ENCODE measurements at regions not wholly inside any gene's neighbourhood (a gene's known extent, or its start where the extent isn't known, plus 50 kb on each side); places are given as distances from the start of the nearest gene placed in this dataset.

- no peak for DNase-seq (ENCODE audit: insufficient read length)
- FAIRE-seq: no peak
- no peak for TF ChIP-seq TAF1 (IDR thresholded peaks at IDR 0.05; ENCODE audit: borderline replicate concordance, low read depth, low read length)
- no peak for TF ChIP-seq POLR2A (IDR thresholded peaks at IDR 0.05; ENCODE audit: low read depth, low read length)
- TF ChIP-seq POLR2AphosphoS5 (IDR thresholded peaks at IDR 0.05; ENCODE audit: low read depth, low read length): no peak
These were observed 429.7 kb upstream of the ROBO2 start for GRCh38 chr3:76610150-76610549.

- DNase-seq (ENCODE audit: insufficient read length): no peak
- TF ChIP-seq POLR2A (IDR thresholded peaks at IDR 0.05; ENCODE audit: low read depth, low read length) (no peak), POLR2AphosphoS5 (IDR thresholded peaks at IDR 0.05; ENCODE audit: low read depth, low read length) (no peak), TAF1 (IDR thresholded peaks at IDR 0.05; ENCODE audit: borderline replicate concordance, low read depth, low read length) (no peak)
- FAIRE-seq: no peak
These were observed 424.2 kb upstream of the ROBO2 start for GRCh38 chr3:76615719-76616118.

DNA sequence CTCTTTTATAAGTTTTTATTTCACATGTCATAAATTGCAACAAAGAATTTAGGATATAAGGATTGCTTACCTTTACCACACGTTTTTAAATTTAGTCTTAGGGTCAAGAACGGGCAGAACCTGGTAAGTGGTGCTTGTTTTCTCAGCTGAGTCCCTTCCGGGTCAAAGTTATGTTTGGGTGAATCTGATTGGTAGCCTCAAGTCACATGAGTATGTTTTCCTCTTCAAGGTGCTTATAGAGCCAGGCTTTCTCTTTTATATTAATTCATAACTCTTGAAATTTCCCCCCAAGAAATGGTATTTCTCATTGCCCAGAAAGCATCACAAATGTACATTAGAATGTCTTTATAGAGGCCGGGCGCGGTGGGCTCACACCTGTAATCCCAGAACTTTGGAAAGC lies 415.7 kb upstream of the ROBO2 start:
- no peak for DNase-seq (ENCODE audit: insufficient read length)
- FAIRE-seq: no peak
- TF ChIP-seq POLR2A (IDR thresholded peaks at IDR 0.05; ENCODE audit: low read depth, low read length) (no peak), TAF1 (IDR thresholded peaks at IDR 0.05; ENCODE audit: borderline replicate concordance, low read depth, low read length) (no peak), POLR2AphosphoS5 (IDR thresholded peaks at IDR 0.05; ENCODE audit: low read depth, low read length) (no peak)

- no peak for DNase-seq (ENCODE audit: insufficient read length)
- TF ChIP-seq POLR2A (IDR thresholded peaks at IDR 0.05; ENCODE audit: low read depth, low read length): no peak
- no peak for TF ChIP-seq POLR2AphosphoS5 (IDR thresholded peaks at IDR 0.05; ENCODE audit: low read depth, low read length)
- no peak for TF ChIP-seq TAF1 (IDR thresholded peaks at IDR 0.05; ENCODE audit: borderline replicate concordance, low read depth, low read length)
- FAIRE-seq: no peak
These were observed 412.7 kb upstream of the ROBO2 start for GRCh38 chr3:76627236-76627635.

- FAIRE-seq: no peak
- DNase-seq (ENCODE audit: insufficient read length): no peak
- no peak for TF ChIP-seq TAF1 (IDR thresholded peaks at IDR 0.05; ENCODE audit: borderline replicate concordance, low read depth, low read length)
- no peak for TF ChIP-seq POLR2AphosphoS5 (IDR thresholded peaks at IDR 0.05; ENCODE audit: low read depth, low read length)
- no peak for TF ChIP-seq POLR2A (IDR thresholded peaks at IDR 0.05; ENCODE audit: low read depth, low read length)
These were observed 408.6 kb upstream of the ROBO2 start for GRCh38 chr3:76631251-76631650.

GRCh38 chr3:76638006-76638405 lies 401.9 kb upstream of the ROBO2 start:
- no peak for DNase-seq (ENCODE audit: insufficient read length)
- TF ChIP-seq POLR2A (IDR thresholded peaks at IDR 0.05; ENCODE audit: low read depth, low read length) (no peak), TAF1 (IDR thresholded peaks at IDR 0.05; ENCODE audit: borderline replicate concordance, low read depth, low read length) (no peak), POLR2AphosphoS5 (IDR thresholded peaks at IDR 0.05; ENCODE audit: low read depth, low read length) (no peak)
- FAIRE-seq: no peak

- no peak for FAIRE-seq
- DNase-seq (ENCODE audit: insufficient read length): no peak
- no peak for TF ChIP-seq TAF1 (IDR thresholded peaks at IDR 0.05; ENCODE audit: borderline replicate concordance, low read depth, low read length)
- TF ChIP-seq POLR2AphosphoS5 (IDR thresholded peaks at IDR 0.05; ENCODE audit: low read depth, low read length): no peak
- TF ChIP-seq POLR2A (IDR thresholded peaks at IDR 0.05; ENCODE audit: low read depth, low read length): no peak
These were observed 396.1 kb upstream of the ROBO2 start for GRCh38 chr3:76643623-76644304.

- TF ChIP-seq TAF1 (IDR thresholded peaks at IDR 0.05; ENCODE audit: borderline replicate concordance, low read depth, low read length) (no peak), POLR2A (IDR thresholded peaks at IDR 0.05; ENCODE audit: low read depth, low read length) (no peak), POLR2AphosphoS5 (IDR thresholded peaks at IDR 0.05; ENCODE audit: low read depth, low read length) (no peak)
- DNase-seq (ENCODE audit: insufficient read length): no peak
- FAIRE-seq: no peak
These were observed 395.6 kb upstream of the ROBO2 start for GRCh38 chr3:76644305-76644675.

DNA sequence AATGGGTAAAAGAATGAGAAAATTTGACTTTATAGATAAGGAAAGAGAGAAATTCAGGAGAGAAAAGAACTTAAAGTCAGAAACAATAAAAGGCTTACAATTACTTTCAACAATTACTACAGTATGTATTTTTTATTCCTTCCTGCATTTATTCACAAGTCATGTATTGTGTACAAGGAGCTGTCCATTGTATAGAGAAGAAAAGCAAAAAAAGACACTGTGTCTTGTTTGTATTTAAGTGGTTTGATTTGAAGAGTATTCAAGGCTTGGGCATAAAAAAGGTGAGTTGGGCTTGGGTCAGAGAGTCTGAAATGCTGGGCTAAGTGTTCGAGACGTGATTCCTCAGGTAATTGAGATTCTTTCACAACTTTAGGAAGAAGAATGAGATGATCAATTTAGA lies 394.2 kb upstream of the ROBO2 start:
- FAIRE-seq: no peak
- no peak for DNase-seq (ENCODE audit: insufficient read length)
- TF ChIP-seq POLR2A (IDR thresholded peaks at IDR 0.05; ENCODE audit: low read depth, low read length) (no peak), TAF1 (IDR thresholded peaks at IDR 0.05; ENCODE audit: borderline replicate concordance, low read depth, low read length) (no peak), POLR2AphosphoS5 (IDR thresholded peaks at IDR 0.05; ENCODE audit: low read depth, low read length) (no peak)

GRCh38 chr3:76646921-76647562 lies 392.9 kb upstream of the ROBO2 start:
- TF ChIP-seq POLR2AphosphoS5 (IDR thresholded peaks at IDR 0.05; ENCODE audit: low read depth, low read length): no peak
- TF ChIP-seq TAF1 (IDR thresholded peaks at IDR 0.05; ENCODE audit: borderline replicate concordance, low read depth, low read length): no peak
- no peak for TF ChIP-seq POLR2A (IDR thresholded peaks at IDR 0.05; ENCODE audit: low read depth, low read length)
- DNase-seq (ENCODE audit: insufficient read length) (no peak), FAIRE-seq (no peak)

- FAIRE-seq: no peak
- TF ChIP-seq POLR2AphosphoS5 (IDR thresholded peaks at IDR 0.05; ENCODE audit: low read depth, low read length) (no peak), POLR2A (IDR thresholded peaks at IDR 0.05; ENCODE audit: low read depth, low read length) (no peak), TAF1 (IDR thresholded peaks at IDR 0.05; ENCODE audit: borderline replicate concordance, low read depth, low read length) (no peak)
- no peak for DNase-seq (ENCODE audit: insufficient read length)
These were observed 388.1 kb upstream of the ROBO2 start for GRCh38 chr3:76651784-76652183.

DNA sequence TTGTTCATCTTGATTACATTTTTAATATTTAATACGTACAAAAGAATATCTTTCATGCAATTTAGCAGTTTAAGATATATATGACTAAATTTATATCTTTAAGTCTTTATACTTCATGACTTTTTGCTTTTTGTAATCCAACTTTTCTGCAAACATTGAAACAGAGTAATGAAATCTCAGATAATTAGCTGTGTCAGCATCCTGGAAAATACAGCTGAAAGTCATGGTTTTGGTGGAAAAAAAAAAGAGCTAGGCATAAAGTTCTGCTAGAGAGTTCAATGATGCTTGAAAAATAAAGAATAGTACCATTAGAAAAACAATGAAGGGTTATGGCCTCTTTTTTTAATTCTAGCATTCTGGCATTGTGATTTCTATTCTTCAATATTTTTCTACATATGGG lies 387.4 kb upstream of the ROBO2 start:
- TF ChIP-seq POLR2AphosphoS5 (IDR thresholded peaks at IDR 0.05; ENCODE audit: low read depth, low read length) (no peak), TAF1 (IDR thresholded peaks at IDR 0.05; ENCODE audit: borderline replicate concordance, low read depth, low read length) (no peak), POLR2A (IDR thresholded peaks at IDR 0.05; ENCODE audit: low read depth, low read length) (no peak)
- no peak for DNase-seq (ENCODE audit: insufficient read length)
- no peak for FAIRE-seq

Data from GM12892 (cell line).